ENCODE measurements at regions not wholly inside any gene's neighbourhood (a gene's known extent, or its start where the extent isn't known, plus 50 kb on each side); places are given as distances from the start of the nearest gene placed in this dataset.
"Not testable (repeated sequence)": the region's sequence is repeated elsewhere in the genome, so short reads cannot be mapped to it uniquely, and the experiment has no call there.

DNA sequence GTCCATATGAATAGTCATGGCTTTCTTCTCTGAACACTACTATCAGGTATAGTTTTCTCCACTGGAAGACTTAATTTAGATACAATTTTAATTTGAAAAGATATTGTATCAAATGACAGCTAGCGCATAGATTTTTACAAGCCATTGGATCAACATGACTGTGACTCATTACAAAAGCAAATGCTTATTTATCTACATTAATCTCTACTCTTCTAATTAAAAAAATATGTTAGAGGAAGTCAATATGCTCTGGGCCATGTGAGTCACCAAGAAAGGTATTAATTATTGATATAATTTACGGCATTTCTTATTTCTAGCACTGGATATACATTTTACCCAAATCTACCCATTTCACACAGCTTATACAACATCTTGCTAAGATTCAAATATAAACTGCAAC, 800.3 kb upstream of the GBE1 start:
- no peaks in the 10 kb centered on the region for H3K9me3 ChIP-seq
- H3K4me1 ChIP-seq (ENCODE audit: control insufficient read depth in 1 of 2, low read depth in 2 of 2): no peaks in the 10 kb centered on the region
- H3K4me3 ChIP-seq: no peak overlapping the region
- DNase-seq (ENCODE audit: low spot score): no peak
- H3K27me3 ChIP-seq (replicated peaks; ENCODE audit: insufficient read depth): no peaks in the 10 kb centered on the region
- no peak overlapping the region for H3K27ac ChIP-seq
- H3K36me3 ChIP-seq: no peaks in the 10 kb centered on the region
- TF ChIP-seq, protein P1, sequence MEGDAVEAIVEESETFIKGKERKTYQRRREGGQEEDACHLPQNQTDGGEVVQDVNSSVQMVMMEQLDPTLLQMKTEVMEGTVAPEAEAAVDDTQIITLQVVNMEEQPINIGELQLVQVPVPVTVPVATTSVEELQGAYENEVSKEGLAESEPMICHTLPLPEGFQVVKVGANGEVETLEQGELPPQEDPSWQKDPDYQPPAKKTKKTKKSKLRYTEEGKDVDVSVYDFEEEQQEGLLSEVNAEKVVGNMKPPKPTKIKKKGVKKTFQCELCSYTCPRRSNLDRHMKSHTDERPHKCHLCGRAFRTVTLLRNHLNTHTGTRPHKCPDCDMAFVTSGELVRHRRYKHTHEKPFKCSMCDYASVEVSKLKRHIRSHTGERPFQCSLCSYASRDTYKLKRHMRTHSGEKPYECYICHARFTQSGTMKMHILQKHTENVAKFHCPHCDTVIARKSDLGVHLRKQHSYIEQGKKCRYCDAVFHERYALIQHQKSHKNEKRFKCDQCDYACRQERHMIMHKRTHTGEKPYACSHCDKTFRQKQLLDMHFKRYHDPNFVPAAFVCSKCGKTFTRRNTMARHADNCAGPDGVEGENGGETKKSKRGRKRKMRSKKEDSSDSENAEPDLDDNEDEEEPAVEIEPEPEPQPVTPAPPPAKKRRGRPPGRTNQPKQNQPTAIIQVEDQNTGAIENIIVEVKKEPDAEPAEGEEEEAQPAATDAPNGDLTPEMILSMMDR (IDR thresholded peaks at IDR 0.05): no peak
- no peak for ATAC-seq (ENCODE audit: insufficient number of reproducible peaks, low FRiP score, low read depth)

DNA sequence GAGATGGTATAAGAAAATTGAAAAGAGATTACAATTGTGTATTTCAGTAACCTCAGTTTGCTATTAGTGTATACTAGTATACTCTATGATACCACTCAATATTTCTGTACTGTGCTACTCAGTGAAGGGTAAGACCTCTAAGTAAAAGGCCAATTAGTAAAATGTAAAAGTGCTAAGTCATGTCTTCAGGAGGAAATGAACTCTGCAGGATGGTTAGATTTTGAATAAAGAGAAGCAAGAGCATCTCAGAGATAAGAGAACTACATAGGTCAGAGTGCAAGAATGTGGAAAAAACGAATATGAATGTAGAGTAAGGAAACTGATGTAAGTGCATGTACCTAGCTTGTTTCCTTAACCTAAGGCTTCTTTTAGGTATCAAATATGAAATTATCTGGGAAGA, 796.6 kb upstream of the GBE1 start:
- no peaks in the 10 kb centered on the region for H3K9me3 ChIP-seq
- no peaks in the 10 kb centered on the region for H3K36me3 ChIP-seq
- no peaks in the 10 kb centered on the region for H3K4me1 ChIP-seq (ENCODE audit: control insufficient read depth in 1 of 2, low read depth in 2 of 2)
- H3K27me3 ChIP-seq (replicated peaks; ENCODE audit: insufficient read depth): no peaks in the 10 kb centered on the region
- TF ChIP-seq, protein P1 (IDR thresholded peaks at IDR 0.05): no peak
- ATAC-seq (ENCODE audit: insufficient number of reproducible peaks, low FRiP score, low read depth): no peak
- DNase-seq (ENCODE audit: low spot score): no peak
- no peak overlapping the region for H3K27ac ChIP-seq
- H3K4me3 ChIP-seq: no peak overlapping the region

DNA sequence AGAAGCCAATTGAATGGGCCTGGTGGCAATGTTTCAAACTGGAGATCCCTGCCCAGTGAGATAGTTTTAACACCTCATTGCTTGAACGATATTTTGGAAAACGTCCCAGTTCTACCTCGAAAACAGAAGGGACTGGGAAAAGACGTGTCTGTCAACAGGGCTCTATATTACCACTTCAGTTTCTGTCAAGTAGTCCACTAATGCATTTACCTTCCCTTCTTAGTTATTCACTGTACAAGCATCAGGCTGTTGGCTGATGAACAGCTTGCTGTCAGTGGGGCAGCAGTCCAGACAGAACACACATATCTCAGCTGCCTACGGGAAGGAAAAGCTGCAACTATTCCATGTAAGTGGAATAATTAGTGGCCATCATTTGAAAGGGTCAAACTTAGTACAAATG, 794.7 kb upstream of the GBE1 start:
- H3K36me3 ChIP-seq: no peaks in the 10 kb centered on the region
- TF ChIP-seq, protein P1 (IDR thresholded peaks at IDR 0.05): no peak
- no peaks in the 10 kb centered on the region for H3K4me1 ChIP-seq (ENCODE audit: control insufficient read depth in 1 of 2, low read depth in 2 of 2)
- no peak overlapping the region for H3K27ac ChIP-seq
- H3K27me3 ChIP-seq (replicated peaks; ENCODE audit: insufficient read depth): no peaks in the 10 kb centered on the region
- no peak overlapping the region for H3K4me3 ChIP-seq
- ATAC-seq (ENCODE audit: insufficient number of reproducible peaks, low FRiP score, low read depth) (no peak), DNase-seq (ENCODE audit: low spot score) (no peak)
- H3K9me3 ChIP-seq: no peaks in the 10 kb centered on the region

DNA sequence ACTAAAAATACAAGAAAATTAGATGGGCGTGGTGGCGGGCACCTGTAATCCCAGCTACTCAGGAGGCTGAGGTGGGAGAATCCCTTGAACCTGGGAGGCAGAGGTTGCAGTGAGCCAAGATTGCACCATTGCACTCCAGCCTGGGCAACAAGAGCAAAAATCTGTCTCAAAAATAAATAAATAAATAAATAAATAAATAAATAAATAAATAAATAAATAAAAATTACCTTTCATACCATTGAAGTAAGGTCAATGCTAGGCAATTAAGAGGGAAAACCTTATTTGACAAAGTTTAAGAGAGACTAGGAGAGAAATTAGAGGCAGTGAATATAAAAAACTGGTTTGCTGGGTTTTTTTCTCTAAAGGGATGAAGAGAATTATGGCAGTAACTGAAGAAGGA, 781.1 kb upstream of the GBE1 start:
- not testable (repeated sequence) for DNase-seq (ENCODE audit: low spot score); H3K36me3 ChIP-seq; H3K27ac ChIP-seq; ATAC-seq (ENCODE audit: insufficient number of reproducible peaks, low FRiP score, low read depth); H3K27me3 ChIP-seq (replicated peaks; ENCODE audit: insufficient read depth); H3K9me3 ChIP-seq; H3K4me3 ChIP-seq; H3K4me1 ChIP-seq (ENCODE audit: control insufficient read depth in 1 of 2, low read depth in 2 of 2)

DNA sequence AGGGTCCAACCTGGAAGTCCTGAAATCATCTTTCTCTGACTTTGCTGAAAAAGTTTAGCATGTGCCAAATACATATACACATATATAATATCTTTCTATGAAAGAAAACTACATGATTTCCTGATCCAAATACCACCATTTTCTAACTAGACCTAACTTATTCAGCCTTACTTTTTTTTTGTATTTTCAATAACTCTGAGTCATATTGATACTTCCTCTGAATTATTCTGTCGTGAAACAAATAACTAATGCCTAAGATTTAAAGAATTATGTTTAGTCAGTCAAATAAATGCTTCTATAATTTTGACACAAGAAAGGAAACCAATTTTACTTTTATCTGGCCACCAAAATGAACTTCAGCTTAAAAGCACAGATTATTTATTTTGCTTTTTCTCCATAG, 760.2 kb upstream of the GBE1 start:
- Histone ChIP-seq H3K36me3 (no peaks in the 10 kb centered on the region), H3K4me1 (ENCODE audit: control insufficient read depth in 1 of 2, low read depth in 2 of 2) (no peaks in the 10 kb centered on the region), H3K4me3 (no peak overlapping the region), H3K27ac (no peak overlapping the region), H3K9me3 (no peaks in the 10 kb centered on the region), H3K27me3 (replicated peaks; ENCODE audit: insufficient read depth) (no peaks in the 10 kb centered on the region)
- TF ChIP-seq, protein P1 (IDR thresholded peaks at IDR 0.05): no peak
- DNase-seq (ENCODE audit: low spot score) (no peak), ATAC-seq (ENCODE audit: insufficient number of reproducible peaks, low FRiP score, low read depth) (no peak)

DNA sequence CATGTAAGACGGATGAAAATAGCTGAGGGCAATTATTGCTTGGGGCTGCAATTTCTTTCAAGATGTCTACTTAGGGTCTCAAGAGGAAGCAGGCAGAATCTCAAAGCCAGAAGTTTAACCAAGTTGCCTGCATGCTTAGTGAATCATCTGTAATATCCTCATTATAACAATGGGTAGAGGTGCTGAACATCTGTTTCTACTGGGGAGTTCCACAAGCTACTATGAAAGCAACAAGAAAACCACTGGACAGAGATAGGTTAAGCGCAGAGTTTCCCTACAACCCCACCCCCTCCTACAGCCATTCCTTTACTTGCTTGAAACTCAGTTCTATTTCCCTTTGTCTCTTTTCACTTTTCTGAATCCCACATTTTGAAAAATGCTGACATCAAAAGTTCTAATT, 759.4 kb upstream of the GBE1 start:
- no peaks in the 10 kb centered on the region for H3K27me3 ChIP-seq (replicated peaks; ENCODE audit: insufficient read depth)
- no peaks in the 10 kb centered on the region for H3K4me1 ChIP-seq (ENCODE audit: control insufficient read depth in 1 of 2, low read depth in 2 of 2)
- TF ChIP-seq, protein P1 (IDR thresholded peaks at IDR 0.05): no peak
- H3K27ac ChIP-seq: no peak overlapping the region
- H3K9me3 ChIP-seq: no peaks in the 10 kb centered on the region
- DNase-seq (ENCODE audit: low spot score) (no peak), ATAC-seq (ENCODE audit: insufficient number of reproducible peaks, low FRiP score, low read depth) (no peak)
- no peak overlapping the region for H3K4me3 ChIP-seq
- no peaks in the 10 kb centered on the region for H3K36me3 ChIP-seq

Measured in thoracic aorta (tissue), 2 donors.